GM23338 (cell line): ENCODE measurements at regions not wholly inside any gene's neighbourhood (a gene's known extent, or its start where the extent isn't known, plus 50 kb on each side); places are given as distances from the start of the nearest gene placed in this dataset.

Source experiments
- ATAC-seq: fragments of 200-7000 bp; cut with Tn5 transposase; 3 replicates; pipeline ENCODE4 v1.9.1; 2020
- DNase-seq: peaks from one replicate; pipeline ENCODE4 v3.0.0-alpha.2; 2015; ENCODE audit warnings: low spot score
- H2AFZ ChIP-seq: fragments of 200-600 bp; sonication (generic); 2 replicates; pipeline ENCODE4 v1.8.0; 2016; ENCODE audit warnings: antibody characterized with exemption, mild to moderate bottlenecking, moderate library complexity
- H3F3A ChIP-seq: fragments of 200-600 bp; sonication (generic); replicated peaks from 2 replicates; pipeline ENCODE4 v1.8.0; 2017; ENCODE audit warnings: antibody characterized with exemption, mixed run types, low read depth
- H3K27ac ChIP-seq: fragments of 200-600 bp; sonication (generic); 2 replicates; pipeline ENCODE4 v1.6.1; 2016; ENCODE audit warnings: low read depth
- H3K27me3 ChIP-seq: fragments of 200-600 bp; sonication (generic); 2 replicates; pipeline ENCODE4 v1.8.0; 2016; ENCODE audit warnings: mild to moderate bottlenecking, mixed run types, moderate library complexity; ENCODE audit not compliant: insufficient read depth
- H3K36me3 ChIP-seq: fragments of 200-600 bp; sonication (generic); 2 replicates; pipeline ENCODE4 v1.8.0; 2016; ENCODE audit warnings: mild to moderate bottlenecking; ENCODE audit not compliant: insufficient read depth
- H3K4me1 ChIP-seq: fragments of 200-600 bp; sonication (generic); 2 replicates; pipeline ENCODE4 v1.8.0; 2016; ENCODE audit warnings: mild to moderate bottlenecking, moderate library complexity; ENCODE audit not compliant: insufficient read depth
- H3K4me2 ChIP-seq: fragments of 200-600 bp; sonication (generic); 2 replicates; pipeline ENCODE4 v1.7.1; 2017; ENCODE audit warnings: mixed run types
- H3K4me3 ChIP-seq: fragments of 200-600 bp; sonication (generic); 2 replicates; pipeline ENCODE4 v1.6.1; 2016; ENCODE audit warnings: mixed run types
- H3K79me2 ChIP-seq: fragments of 200-600 bp; sonication (generic); replicated peaks from 2 replicates; pipeline ENCODE4 v1.8.0; 2017; ENCODE audit warnings: mild to moderate bottlenecking; ENCODE audit not compliant: insufficient read depth
- H3K9me2 ChIP-seq: fragments of 200-600 bp; sonication (generic); 2 replicates; pipeline ENCODE4 v1.8.0; 2017; ENCODE audit not compliant: insufficient read depth
- H4K20me1 ChIP-seq: fragments of 200-600 bp; sonication (generic); replicated peaks from 2 replicates; pipeline ENCODE4 v1.8.0; 2017; ENCODE audit warnings: mild to moderate bottlenecking; ENCODE audit not compliant: insufficient read depth
- H3K27ac Mint-ChIP-seq: 2 replicates; pipeline ENCODE4 v1.8.0; 2020; ENCODE audit warnings: inconsistent platforms, mild to moderate bottlenecking, moderate library complexity, mixed read lengths
- H3K27me3 Mint-ChIP-seq: 3 replicates; pipeline ENCODE4 v1.8.0; 2022; ENCODE audit warnings: low read depth, mild to moderate bottlenecking, moderate library complexity, mixed read lengths, inconsistent platforms; ENCODE audit not compliant: insufficient read depth, poor library complexity
- H3K36me3 Mint-ChIP-seq: 3 replicates; pipeline ENCODE4 v1.8.0; 2021; ENCODE audit warnings: low read depth, mild to moderate bottlenecking, inconsistent platforms, moderate library complexity, mixed read lengths
- H3K4me1 Mint-ChIP-seq: 3 replicates; pipeline ENCODE4 v1.8.0; 2020; ENCODE audit warnings: mild to moderate bottlenecking, inconsistent platforms, mixed read lengths
- H3K4me3 Mint-ChIP-seq: 3 replicates; pipeline ENCODE4 v1.8.0; 2021; ENCODE audit warnings: moderate library complexity, mild to moderate bottlenecking, inconsistent platforms, mixed read lengths
- H3K9me3 Mint-ChIP-seq: 3 replicates; pipeline ENCODE4 v1.8.0; 2020; ENCODE audit warnings: moderate library complexity, mild to moderate bottlenecking, inconsistent platforms, mixed read lengths
- CREB1 ChIP-seq: fragments of 250-450 bp; sonication (Bioruptor Pico); IDR thresholded peaks from 2 replicates; pipeline ENCODE4 v1.5.0; 2020; ENCODE audit warnings: low read depth, mild to moderate bottlenecking, moderate library complexity
- EZH2 ChIP-seq: fragments of 200-600 bp; sonication (generic); IDR thresholded peaks from one replicate; pipeline ENCODE4 v1.8.0; 2017; ENCODE audit warnings: antibody characterized with exemption, mild to moderate bottlenecking, low read depth; ENCODE audit not compliant: unreplicated experiment
- EZH2phosphoT487 ChIP-seq: fragments of 200-600 bp; sonication (generic); IDR thresholded peaks from one replicate; pipeline ENCODE4 v1.8.1; 2018; ENCODE audit warnings: antibody characterized with exemption; ENCODE audit not compliant: unreplicated experiment
- POLR2AphosphoS5 ChIP-seq: IDR thresholded peaks from 2 replicates; pipeline ENCODE4 v1.6.1; 2016; ENCODE audit warnings: antibody characterized with exemption, low read depth
- ZNF114 ChIP-seq: fragments of 250-450 bp; sonication (Bioruptor Pico); IDR thresholded peaks from 2 replicates; pipeline ENCODE4 v1.5.0; 2020; ENCODE audit warnings: mild to moderate bottlenecking, moderate library complexity
- ZNF462 ChIP-seq: fragments of 250-450 bp; sonication (Bioruptor Pico); IDR thresholded peaks from 2 replicates; pipeline ENCODE4 v1.5.0; 2020; ENCODE audit warnings: mild to moderate bottlenecking, moderate library complexity

- TF ChIP-seq ZNF462 (no peak), EZH2 (no peak), EZH2phosphoT487 (no peak)
Observed at GRCh38 chr2:240214790-240215675, 74.6 kb upstream of the OTOS start (continued).

GRCh38 chr2:240215676-240216051 is 75.2 kb upstream of the OTOS start:
- Mint-ChIP-seq H3K4me1 (peaks cover 3% of the 10 kb centered on the region; the same call in 1 of the 3 replicates), H3K27me3 (peaks cover 13% of the 10 kb centered on the region), H3K27ac (no peak overlapping the region), H3K4me3 (no peak overlapping the region), H3K9me3 (no peaks in the 10 kb centered on the region), H3K36me3 (no peaks in the 10 kb centered on the region)
- Histone ChIP-seq H3K27ac (no peak overlapping the region), H4K20me1 (no peaks in the 10 kb centered on the region), H3F3A (no peaks in the 10 kb centered on the region), H2AFZ (no peak overlapping the region), H3K4me3 (no peak overlapping the region), H3K36me3 (no peaks in the 10 kb centered on the region), H3K4me1 (no peaks in the 10 kb centered on the region), H3K79me2 (no peaks in the 10 kb centered on the region), H3K27me3 (no peaks in the 10 kb centered on the region), H3K4me2 (no peak overlapping the region), H3K9me2 (no peaks in the 10 kb centered on the region)
- DNase-seq (no peak), ATAC-seq (no peak)
- TF ChIP-seq CREB1 (CRISPR knock-in tag) (no peak), EZH2 (no peak), ZNF114 (CRISPR knock-in tag) (no peak), POLR2AphosphoS5 (no peak)
